Bronchial epithelial cell (primary cell): ENCODE measurements at regions not wholly inside any gene's neighbourhood (a gene's known extent, or its start where the extent isn't known, plus 50 kb on each side); places are given as distances from the start of the nearest gene placed in this dataset.

Source experiments
- DNase-seq: peaks from one replicate; pipeline ENCODE4 v3.0.0-alpha.2; 2010; ENCODE audit warnings: low read depth
- FAIRE-seq: peaks from 2 replicates; lab custom pipeline; 2011; peaks lifted over from hg19 to GRCh38; lab: Jason Lieb, UNC
- H3K27me3 ChIP-seq: 2 replicates; pipeline ENCODE4 v1.5.1; 2011; ENCODE audit warnings: low read length; ENCODE audit not compliant: control insufficient read depth, insufficient read depth
- H3K36me3 ChIP-seq: 2 replicates; pipeline ENCODE4 v1.5.1; 2011; ENCODE audit warnings: low read length; ENCODE audit not compliant: control insufficient read depth, insufficient read depth
- H3K4me3 ChIP-seq: 2 replicates; pipeline ENCODE4 v1.5.1; 2011; ENCODE audit warnings: mild to moderate bottlenecking, low read depth, low read length, control low read depth
- TF ChIP-seq, protein P1 (sequence below): IDR thresholded peaks from 2 replicates; pipeline ENCODE4 v1.5.1; 2011; ENCODE audit warnings: mild to moderate bottlenecking, moderate library complexity, low read length, control low read depth, inconsistent platforms; ENCODE audit not compliant: insufficient read depth, severe bottlenecking

GRCh38 chr9:26266146-26266793 lies 588.0 kb upstream of the TUSC1 start:
- TF ChIP-seq, protein P1, sequence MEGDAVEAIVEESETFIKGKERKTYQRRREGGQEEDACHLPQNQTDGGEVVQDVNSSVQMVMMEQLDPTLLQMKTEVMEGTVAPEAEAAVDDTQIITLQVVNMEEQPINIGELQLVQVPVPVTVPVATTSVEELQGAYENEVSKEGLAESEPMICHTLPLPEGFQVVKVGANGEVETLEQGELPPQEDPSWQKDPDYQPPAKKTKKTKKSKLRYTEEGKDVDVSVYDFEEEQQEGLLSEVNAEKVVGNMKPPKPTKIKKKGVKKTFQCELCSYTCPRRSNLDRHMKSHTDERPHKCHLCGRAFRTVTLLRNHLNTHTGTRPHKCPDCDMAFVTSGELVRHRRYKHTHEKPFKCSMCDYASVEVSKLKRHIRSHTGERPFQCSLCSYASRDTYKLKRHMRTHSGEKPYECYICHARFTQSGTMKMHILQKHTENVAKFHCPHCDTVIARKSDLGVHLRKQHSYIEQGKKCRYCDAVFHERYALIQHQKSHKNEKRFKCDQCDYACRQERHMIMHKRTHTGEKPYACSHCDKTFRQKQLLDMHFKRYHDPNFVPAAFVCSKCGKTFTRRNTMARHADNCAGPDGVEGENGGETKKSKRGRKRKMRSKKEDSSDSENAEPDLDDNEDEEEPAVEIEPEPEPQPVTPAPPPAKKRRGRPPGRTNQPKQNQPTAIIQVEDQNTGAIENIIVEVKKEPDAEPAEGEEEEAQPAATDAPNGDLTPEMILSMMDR = no peak
- no peak for FAIRE-seq
- no peaks in the 10 kb centered on the region for H3K36me3 ChIP-seq

GRCh38 chr9:26264709-26265601 lies 586.7 kb upstream of the TUSC1 start:
- TF ChIP-seq, protein P1 = no peak
- no peak for FAIRE-seq
- Histone ChIP-seq H3K27me3 (no peaks in the 10 kb centered on the region), H3K36me3 (no peaks in the 10 kb centered on the region), H3K4me3 (no peak overlapping the region)
- peak; percentile 35 for DNase-seq

More at GRCh38 chr9:26266146-26266793, 588.0 kb upstream of the TUSC1 start:
- Histone ChIP-seq H3K4me3 (no peak overlapping the region), H3K27me3 (no peaks in the 10 kb centered on the region)
- DNase-seq = no peak

DNA sequence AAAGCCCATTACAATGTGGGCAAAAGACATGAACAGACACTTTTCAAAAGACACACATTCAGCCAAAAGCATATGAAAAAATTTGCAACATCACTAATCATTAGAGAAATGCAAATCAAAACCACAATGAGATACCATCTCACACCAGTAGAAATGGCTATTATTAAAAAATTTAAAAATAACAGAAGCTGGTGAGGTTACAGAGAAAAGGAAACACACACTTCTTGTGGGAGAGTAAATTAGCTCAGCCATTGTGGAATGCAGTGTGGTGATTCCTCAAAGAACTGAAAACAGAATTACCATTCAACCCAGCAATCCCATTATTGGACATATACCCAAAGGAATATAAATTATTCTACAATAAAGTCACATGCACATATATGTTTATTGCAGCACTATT lies 585.2 kb upstream of the TUSC1 start:
- TF ChIP-seq, protein P1 = no peak
- Histone ChIP-seq H3K27me3 (no peaks in the 10 kb centered on the region), H3K4me3 (no peak overlapping the region), H3K36me3 (no peaks in the 10 kb centered on the region)
- no peak for FAIRE-seq
- no peak for DNase-seq

DNA sequence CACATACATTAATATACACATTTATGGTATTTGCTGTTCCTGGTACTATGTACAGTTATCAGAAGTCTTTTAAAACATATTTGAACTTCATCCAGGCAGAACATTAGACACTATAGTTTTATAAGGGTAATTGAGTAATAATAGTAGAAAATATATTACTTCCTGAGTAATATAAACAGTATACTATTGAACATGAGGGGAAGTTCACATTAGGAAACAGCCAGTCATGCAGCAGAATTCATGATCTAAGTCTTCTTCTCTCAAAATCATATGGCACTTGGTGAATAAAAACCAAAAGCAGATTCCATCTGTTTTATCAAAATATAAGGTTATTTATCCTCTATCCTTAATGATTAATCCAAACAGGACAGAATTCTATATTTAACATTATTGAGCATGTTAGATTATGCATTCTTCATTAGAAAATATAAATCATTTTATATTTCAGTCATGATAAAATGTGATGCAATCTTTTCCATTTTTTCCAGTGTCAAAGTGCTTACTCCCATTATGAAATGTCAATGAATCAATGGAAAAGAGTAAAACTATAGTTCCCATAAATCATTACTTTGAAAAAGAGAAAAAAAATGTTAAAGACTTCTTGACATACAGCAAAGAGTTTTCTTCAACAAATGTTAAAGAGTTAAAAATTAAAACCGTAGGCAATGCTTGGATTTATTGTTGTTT lies 584.3 kb upstream of the TUSC1 start:
- DNase-seq (no peak), FAIRE-seq (no peak)
- no peaks in the 10 kb centered on the region for H3K36me3 ChIP-seq
- H3K27me3 ChIP-seq = no peaks in the 10 kb centered on the region
- H3K4me3 ChIP-seq = no peak overlapping the region
- TF ChIP-seq, protein P1 = no peak

- DNase-seq = peak; percentile 72
- no peak for FAIRE-seq
- Histone ChIP-seq H3K36me3 (no peaks in the 10 kb centered on the region), H3K4me3 (no peak overlapping the region), H3K27me3 (no peaks in the 10 kb centered on the region)
- TF ChIP-seq, protein P1 = no peak
These were observed 583.5 kb upstream of the TUSC1 start for GRCh38 chr9:26261503-26262330.
